Lung (tissue), 11 donors: ENCODE measurements at regions not wholly inside any gene's neighbourhood (a gene's known extent, or its start where the extent isn't known, plus 50 kb on each side); places are given as distances from the start of the nearest gene placed in this dataset.

Experiments used
- ATAC-seq: fragments of 200-7000 bp; cut with Tn5 transposase; one replicate; pipeline ENCODE4 v1.9.1; 2020; ENCODE audit warnings: moderate number of reproducible peaks; ENCODE audit not compliant: insufficient read depth, low FRiP score
- DNase-seq, 3 donors: peaks; one replicate each; pipeline ENCODE4 v3.0.0-alpha.2; 2013 to 2017
- H3K27ac ChIP-seq, 2 donors: one replicate each; pipeline ENCODE4 v1.5.1; 2013; ENCODE audit warnings: mild to moderate bottlenecking in 2 of 2, moderate library complexity in 2 of 2, control low read depth in 1 of 2, inconsistent platforms in 1 of 2, low read depth in 1 of 2, low read length in 1 of 2
- H3K27me3 ChIP-seq, 3 donors: one replicate each; pipeline ENCODE4 v1.5.1; 2013; ENCODE audit warnings: low read length in 2 of 3; ENCODE audit not compliant: control insufficient read depth in 3 of 3, insufficient read depth in 3 of 3
- H3K36me3 ChIP-seq, 4 donors: one replicate each; pipeline ENCODE4 v1.5.1; 2013; ENCODE audit warnings: low read length in 4 of 4, mild to moderate bottlenecking in 1 of 4, moderate library complexity in 1 of 4; ENCODE audit not compliant: control insufficient read depth in 4 of 4, insufficient read depth in 4 of 4
- H3K4me1 ChIP-seq, 5 donors: one replicate each; pipeline ENCODE4 v1.5.1; 2013; ENCODE audit warnings: low read length in 5 of 5, mild to moderate bottlenecking in 2 of 5, moderate library complexity in 1 of 5; ENCODE audit not compliant: control insufficient read depth in 5 of 5, insufficient read depth in 5 of 5
- H3K4me3 ChIP-seq: one replicate; pipeline ENCODE4 v1.5.1; 2013; ENCODE audit warnings: mild to moderate bottlenecking, control low read depth, moderate library complexity
- H3K9ac ChIP-seq, 2 donors: one replicate each; pipeline ENCODE4 v1.5.1; 2013; ENCODE audit warnings: low read length in 2 of 2, control low read depth in 1 of 2; ENCODE audit not compliant: insufficient read depth in 1 of 2
- H3K9me3 ChIP-seq, 4 donors: one replicate each; pipeline ENCODE4 v1.5.1; 2013; ENCODE audit warnings: low read length in 3 of 4, mild to moderate bottlenecking in 1 of 4, moderate library complexity in 1 of 4; ENCODE audit not compliant: control insufficient read depth in 4 of 4, insufficient read depth in 3 of 4
- CTCF ChIP-seq: IDR thresholded peaks from 2 replicates; pipeline ENCODE4 v1.5.1; 2012; ENCODE audit warnings: mild to moderate bottlenecking; ENCODE audit errors: control extremely low read depth, extremely low read depth
- WGBS, 2 donors: extraction: QIAGEN DNeasy Blood & Tissue Kit; methylation state at CpG; one replicate each; pipeline ENCODE4 v1.1.7; 2013; 5-methylcytosine and 5-hydroxymethylcytosine counted together
- donor health status: control.
- donor health status: control.
- donor health status: Bipolar disorder and iron deficiency.
- donor health status: healthy.
- donor health status: DM: yes; HTN: yes; CAD: no.

DNA sequence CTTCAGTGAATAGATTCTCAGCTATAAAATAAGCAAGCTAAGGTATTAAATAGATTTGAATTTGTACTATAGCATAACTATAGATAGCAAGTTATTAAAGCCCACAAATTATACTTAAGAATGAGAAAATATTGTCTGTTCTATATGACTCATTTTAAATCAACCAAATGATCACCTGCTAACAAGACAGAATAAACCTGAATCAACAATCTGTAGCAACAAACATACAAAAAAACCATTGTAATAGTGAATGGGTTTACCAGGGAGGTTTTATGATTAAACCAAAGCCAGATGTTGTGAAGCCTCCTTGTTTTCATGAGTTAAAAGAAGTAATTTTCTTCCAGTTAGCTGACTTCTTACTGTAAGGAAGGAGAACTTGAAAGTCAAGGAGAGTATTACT, 71.9 kb upstream of the HTR1B start:
- no peak for TF ChIP-seq CTCF
- Histone ChIP-seq H3K27me3 (no peaks in the 10 kb centered on the region), H3K4me1 (no peaks in the 10 kb centered on the region), H3K9ac (no peak overlapping the region), H3K27ac (no peak overlapping the region), H3K4me3 (no peak overlapping the region), H3K36me3 (no peaks in the 10 kb centered on the region), H3K9me3 (no peaks in the 10 kb centered on the region)
- DNase-seq (no peak), ATAC-seq (no peak)

DNA sequence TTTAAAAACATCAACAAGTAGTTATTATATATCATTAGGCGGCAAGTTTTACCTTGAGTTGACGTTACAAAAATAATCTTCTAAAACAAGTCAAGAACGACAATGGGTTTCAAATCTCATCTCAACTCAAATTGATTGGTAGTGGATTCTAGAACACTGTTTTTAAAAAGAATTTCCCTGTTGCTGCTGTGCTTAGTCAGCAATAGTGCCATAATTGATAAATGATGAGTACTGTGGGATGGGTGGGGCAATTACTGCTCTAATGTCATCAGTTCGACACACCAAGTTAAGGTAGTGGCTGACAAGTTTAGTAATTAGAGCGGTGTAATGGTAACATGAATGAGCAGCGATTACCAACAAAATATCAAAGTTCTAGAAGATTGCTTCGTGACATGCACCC, 73.4 kb upstream of the HTR1B start:
- TF ChIP-seq CTCF: no peak
- H3K9ac ChIP-seq: no peak overlapping the region
- no peaks in the 10 kb centered on the region for H3K4me1 ChIP-seq
- ATAC-seq (no peak), DNase-seq (no peak)
- no peaks in the 10 kb centered on the region for H3K27me3 ChIP-seq
- H3K27ac ChIP-seq: no peak overlapping the region
- H3K36me3 ChIP-seq: no peaks in the 10 kb centered on the region
- H3K4me3 ChIP-seq: no peak overlapping the region
- no peaks in the 10 kb centered on the region for H3K9me3 ChIP-seq
- WGBS, 2 donors: 73 to 81% methylated on average over 7 of the region's 7 CpGs

DNA sequence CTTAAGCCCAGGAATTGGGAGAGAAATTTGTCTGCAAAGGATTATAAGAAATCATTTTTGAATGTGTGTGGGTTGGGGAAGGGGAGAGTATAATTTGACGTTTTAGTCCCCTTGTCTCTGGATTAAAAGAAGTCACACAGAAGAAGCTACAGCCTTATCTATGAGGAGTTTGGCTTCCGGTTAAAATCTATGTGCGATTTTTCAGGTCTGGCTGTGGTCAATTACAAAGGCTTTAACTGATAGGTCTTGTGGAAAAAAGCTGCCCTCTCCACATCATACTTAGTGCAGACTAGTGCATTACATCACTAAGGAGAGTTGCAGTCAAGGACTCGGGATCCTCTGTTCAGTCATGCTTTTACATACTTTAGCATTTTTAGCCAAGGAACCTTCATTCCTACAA, 80.3 kb upstream of the HTR1B start:
- H3K9me3 ChIP-seq: no peaks in the 10 kb centered on the region
- H3K27ac ChIP-seq: no peak overlapping the region
- DNase-seq (no peak), ATAC-seq (no peak)
- H3K27me3 ChIP-seq: no peaks in the 10 kb centered on the region
- no peak for TF ChIP-seq CTCF
- 80 to 82% methylated on average over 4 of the region's 4 CpGs for WGBS, 2 donors
- H3K4me1 ChIP-seq: no peaks in the 10 kb centered on the region
- no peaks in the 10 kb centered on the region for H3K36me3 ChIP-seq
- no peak overlapping the region for H3K9ac ChIP-seq
- no peak overlapping the region for H3K4me3 ChIP-seq

DNA sequence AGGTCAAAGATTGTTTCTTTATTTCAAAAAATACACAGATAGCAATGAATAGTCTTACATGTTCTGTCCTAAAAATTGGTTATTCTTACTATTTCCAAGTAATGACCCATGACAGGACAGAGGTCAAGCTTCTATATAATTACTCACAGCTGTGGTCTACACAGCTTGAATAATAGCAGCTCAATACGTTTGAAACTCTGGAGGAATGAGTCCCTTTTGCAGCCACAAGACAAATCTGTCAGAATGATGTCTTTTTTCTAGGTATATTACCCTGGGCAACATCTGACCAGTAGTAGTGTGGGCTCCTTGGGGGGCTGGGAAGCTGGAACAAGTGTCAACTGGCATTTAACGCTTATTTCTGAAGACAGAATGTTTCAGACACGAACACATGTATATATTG, 84.9 kb upstream of the HTR1B start:
- no peak for DNase-seq
- no peak overlapping the region for H3K9ac ChIP-seq
- H3K9me3 ChIP-seq: no peaks in the 10 kb centered on the region
- 65 to 71% methylated on average over 3 of the region's 3 CpGs for WGBS, 2 donors
- H3K27me3 ChIP-seq: no peaks in the 10 kb centered on the region
- H3K36me3 ChIP-seq: no peaks in the 10 kb centered on the region
- no peak for TF ChIP-seq CTCF
- H3K4me1 ChIP-seq: no peaks in the 10 kb centered on the region
- ATAC-seq: no peak
- H3K4me3 ChIP-seq: no peak overlapping the region
- H3K27ac ChIP-seq: no peak overlapping the region
